ENCODE measurements at regions not wholly inside any gene's neighbourhood (a gene's known extent, or its start where the extent isn't known, plus 50 kb on each side); places are given as distances from the start of the nearest gene placed in this dataset.

GRCh38 chr11:69415411-69416142 lies 65.9 kb upstream of the LINC01488 start:
- H3K9me3 Mint-ChIP-seq: no peaks in the 10 kb centered on the region
- intact Hi-C loops (cut with micrococcal nuclease): no loop called here
- peaks cover 33% of the 10 kb centered on the region for H3K27me3 Mint-ChIP-seq
- H3K36me3 Mint-ChIP-seq (ENCODE audit: low read depth): no peaks in the 10 kb centered on the region
- H3K4me3 Mint-ChIP-seq: no peak overlapping the region
- H3K4me1 Mint-ChIP-seq (ENCODE audit: low read depth): peaks cover 22% of the 10 kb centered on the region
- H3K27ac Mint-ChIP-seq: no peak overlapping the region

GRCh38 chr11:69416143-69416515 lies 65.3 kb upstream of the LINC01488 start:
- Mint-ChIP-seq H3K9me3 (no peaks in the 10 kb centered on the region), H3K36me3 (ENCODE audit: low read depth) (no peaks in the 10 kb centered on the region), H3K4me3 (no peak overlapping the region), H3K27ac (no peak overlapping the region), H3K27me3 (peaks cover 33% of the 10 kb centered on the region), H3K4me1 (ENCODE audit: low read depth) (peaks cover 22% of the 10 kb centered on the region)
- intact Hi-C loops (cut with micrococcal nuclease): no loop called here

DNA sequence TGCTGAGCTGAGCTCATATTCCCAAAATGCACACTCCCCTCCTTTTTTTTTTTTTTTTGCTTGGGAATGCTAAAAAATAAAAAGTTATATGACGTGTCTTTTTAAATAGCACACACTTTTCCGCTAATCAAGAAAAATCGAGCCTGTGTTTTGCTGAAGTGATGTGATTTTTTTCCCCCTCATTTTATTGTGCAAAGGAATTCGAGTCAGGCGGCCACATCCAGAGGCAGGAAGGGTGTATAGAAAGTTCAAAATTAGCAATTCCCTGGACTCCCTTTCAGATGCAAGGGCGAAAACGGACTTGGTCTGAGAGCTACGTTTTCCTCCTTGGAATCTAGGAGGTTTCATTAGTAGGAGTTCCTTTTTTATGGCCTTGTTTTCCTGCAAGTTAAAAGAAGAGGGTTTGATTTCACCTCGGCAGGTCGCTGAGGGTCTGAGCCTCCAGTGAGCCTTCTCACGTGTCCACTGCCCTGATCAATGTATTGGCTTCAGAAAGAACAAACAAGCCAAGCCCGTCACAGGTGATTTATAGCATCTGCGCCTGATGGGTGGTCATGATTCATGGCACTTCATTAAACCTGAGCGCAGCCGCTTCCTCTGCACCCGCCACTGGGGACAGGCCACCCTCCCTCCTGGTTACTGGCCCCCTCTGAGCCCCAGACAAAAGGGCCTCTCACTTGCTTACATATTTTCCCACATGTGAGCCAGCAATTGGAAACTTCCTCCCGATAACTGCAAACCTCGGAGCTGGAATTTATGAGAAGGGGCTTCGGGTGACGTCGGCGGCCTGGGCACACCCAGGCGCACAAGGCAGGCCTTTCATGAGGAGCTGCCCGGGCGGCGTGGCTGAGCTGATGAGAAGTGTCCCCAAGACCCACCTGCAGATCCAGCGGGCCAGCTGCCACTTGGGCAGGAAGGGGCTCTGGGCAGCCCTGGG lies 64.4 kb upstream of the LINC01488 start:
- Mint-ChIP-seq H3K27ac (no peak overlapping the region), H3K4me1 (ENCODE audit: low read depth) (peaks cover 22% of the 10 kb centered on the region), H3K36me3 (ENCODE audit: low read depth) (no peaks in the 10 kb centered on the region), H3K9me3 (no peaks in the 10 kb centered on the region), H3K27me3 (peaks cover 35% of the 10 kb centered on the region), H3K4me3 (no peak overlapping the region)
- intact Hi-C loops (cut with micrococcal nuclease): no loop called here

DNA sequence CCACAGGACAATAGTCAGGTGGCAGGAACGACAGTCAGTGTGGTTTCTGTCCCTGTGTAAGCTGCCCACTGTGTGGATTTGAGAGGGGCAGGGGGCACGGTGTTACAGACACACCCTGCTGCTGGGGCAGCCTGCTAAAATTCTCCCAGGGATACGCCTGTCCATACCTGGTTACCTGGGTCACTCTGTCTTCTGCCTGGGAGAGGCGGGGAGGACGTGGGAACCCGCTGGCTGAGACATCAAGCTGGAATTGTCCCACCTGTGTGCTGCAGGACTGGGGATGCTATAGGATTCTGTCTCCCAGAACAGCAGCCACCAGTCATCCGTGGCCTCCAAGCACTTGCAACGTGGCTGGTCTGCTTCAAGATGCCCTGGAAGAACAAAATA lies 63.8 kb upstream of the LINC01488 start:
- H3K27ac Mint-ChIP-seq: no peak overlapping the region
- intact Hi-C loops (cut with micrococcal nuclease): no loop called here
- no peaks in the 10 kb centered on the region for H3K9me3 Mint-ChIP-seq
- H3K36me3 Mint-ChIP-seq (ENCODE audit: low read depth): no peaks in the 10 kb centered on the region
- no peak overlapping the region for H3K4me3 Mint-ChIP-seq
- H3K4me1 Mint-ChIP-seq (ENCODE audit: low read depth): peaks cover 22% of the 10 kb centered on the region
- peaks cover 35% of the 10 kb centered on the region for H3K27me3 Mint-ChIP-seq

DNA sequence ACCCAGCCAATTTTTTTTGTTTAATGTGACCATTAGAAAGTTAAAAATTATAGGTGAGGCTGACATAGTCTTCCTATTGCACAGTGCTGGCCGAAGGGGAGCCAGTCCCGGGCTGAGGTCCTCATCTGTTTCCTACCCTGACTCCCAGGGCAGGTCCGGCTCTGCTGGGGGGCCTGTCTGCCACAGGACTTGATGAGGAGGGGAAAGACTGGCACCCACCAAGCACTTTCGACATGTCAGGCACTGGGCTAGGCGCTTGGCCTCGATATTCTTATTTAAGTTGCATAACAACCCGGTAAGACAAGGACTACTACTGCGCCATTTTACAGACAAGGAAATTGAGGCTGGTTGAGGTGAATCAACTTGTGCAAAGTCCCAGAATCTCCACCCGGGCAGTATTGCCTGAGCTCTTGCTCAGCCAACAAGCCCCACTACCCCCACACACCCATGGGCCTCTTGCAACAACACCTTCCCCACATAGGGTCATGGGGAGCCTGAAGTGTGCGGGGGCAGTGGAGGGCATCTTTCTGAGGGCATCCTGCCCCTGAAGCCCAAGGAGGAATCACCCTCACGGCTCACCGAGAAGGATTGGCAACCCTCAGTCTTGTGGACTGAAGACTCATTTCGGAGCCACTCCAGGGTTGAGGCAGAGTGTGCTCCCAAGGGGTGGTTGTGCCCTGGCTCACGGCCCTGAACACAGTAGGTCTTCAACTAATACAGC lies 62.7 kb upstream of the LINC01488 start:
- H3K27ac Mint-ChIP-seq: no peak overlapping the region
- no peak overlapping the region for H3K4me3 Mint-ChIP-seq
- intact Hi-C loops (cut with micrococcal nuclease): no loop called here
- no peaks in the 10 kb centered on the region for H3K36me3 Mint-ChIP-seq (ENCODE audit: low read depth)
- peaks cover 35% of the 10 kb centered on the region for H3K27me3 Mint-ChIP-seq
- H3K4me1 Mint-ChIP-seq (ENCODE audit: low read depth): peaks cover 22% of the 10 kb centered on the region
- no peaks in the 10 kb centered on the region for H3K9me3 Mint-ChIP-seq

- Mint-ChIP-seq H3K9me3 (peaks cover 5% of the 10 kb centered on the region), H3K4me1 (ENCODE audit: low read depth) (peaks cover 15% of the 10 kb centered on the region), H3K27me3 (peaks cover 31% of the 10 kb centered on the region), H3K36me3 (ENCODE audit: low read depth) (no peaks in the 10 kb centered on the region), H3K27ac (no peak overlapping the region), H3K4me3 (no peak overlapping the region)
- intact Hi-C loops (cut with micrococcal nuclease): no loop called here
Measured at GRCh38 chr11:69419662-69420395, 61.6 kb upstream of the LINC01488 start.

- Mint-ChIP-seq H3K27ac (no peak overlapping the region), H3K36me3 (ENCODE audit: low read depth) (no peaks in the 10 kb centered on the region), H3K4me1 (ENCODE audit: low read depth) (peaks cover 8% of the 10 kb centered on the region), H3K9me3 (peaks cover 12% of the 10 kb centered on the region), H3K4me3 (no peak overlapping the region), H3K27me3 (peaks cover 15% of the 10 kb centered on the region)
- intact Hi-C loops (cut with micrococcal nuclease): no loop called here
Measured at GRCh38 chr11:69422645-69423044, 58.8 kb upstream of the LINC01488 start.

DNA sequence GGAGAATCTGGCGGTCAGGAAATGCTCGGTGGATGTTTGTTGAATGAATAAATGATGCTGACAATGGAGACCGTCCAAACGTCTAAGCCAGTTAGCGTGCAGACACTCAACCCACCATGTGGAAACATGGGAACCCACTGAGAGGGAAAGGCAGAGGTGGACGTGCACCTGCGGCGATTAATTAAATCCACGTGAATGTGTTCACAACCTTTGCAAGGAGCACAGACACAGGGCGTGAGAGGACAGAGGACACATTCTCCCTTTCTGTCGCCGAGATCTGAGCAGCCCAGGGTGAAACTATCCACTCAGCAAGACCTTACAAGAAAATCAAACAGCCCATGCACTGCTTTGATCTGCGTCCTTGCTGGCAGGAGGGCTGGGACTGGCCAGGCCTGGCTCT lies 58.3 kb upstream of the LINC01488 start:
- Mint-ChIP-seq H3K36me3 (ENCODE audit: low read depth) (no peaks in the 10 kb centered on the region), H3K4me1 (ENCODE audit: low read depth) (peaks cover 8% of the 10 kb centered on the region), H3K9me3 (peaks cover 12% of the 10 kb centered on the region), H3K27ac (no peak overlapping the region), H3K4me3 (no peak overlapping the region), H3K27me3 (peaks cover 13% of the 10 kb centered on the region)
- intact Hi-C loops (cut with micrococcal nuclease): no loop called here

- no peak overlapping the region for H3K27ac Mint-ChIP-seq
- H3K9me3 Mint-ChIP-seq: peaks cover 12% of the 10 kb centered on the region
- H3K36me3 Mint-ChIP-seq (ENCODE audit: low read depth): no peaks in the 10 kb centered on the region
- intact Hi-C loops (cut with micrococcal nuclease): no loop called here
- H3K27me3 Mint-ChIP-seq: peaks cover 13% of the 10 kb centered on the region
- H3K4me3 Mint-ChIP-seq: no peak overlapping the region
- H3K4me1 Mint-ChIP-seq (ENCODE audit: low read depth): peaks cover 8% of the 10 kb centered on the region
Measured at GRCh38 chr11:69423611-69424385, 57.7 kb upstream of the LINC01488 start.

DNA sequence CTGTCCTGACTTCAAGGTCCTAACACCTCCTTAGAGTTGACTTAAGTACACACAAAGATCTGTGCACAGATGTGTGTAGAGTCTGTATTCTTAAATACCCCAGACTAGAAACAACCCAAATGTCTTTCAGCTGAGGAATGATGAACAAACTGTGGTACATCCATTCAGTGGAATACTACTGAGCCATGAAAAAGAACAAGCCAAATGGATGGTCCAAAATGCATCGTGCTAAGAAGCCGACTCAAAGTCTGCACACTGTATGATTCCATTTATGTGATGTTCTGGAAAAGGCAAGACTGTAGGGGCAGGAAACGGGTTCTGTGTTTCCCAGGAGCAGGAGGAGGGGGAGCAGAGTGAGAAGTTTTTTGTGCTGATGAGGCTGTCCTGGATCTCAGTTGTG lies 56.7 kb upstream of the LINC01488 start:
- H3K4me1 Mint-ChIP-seq (ENCODE audit: low read depth): peaks cover 8% of the 10 kb centered on the region
- H3K27ac Mint-ChIP-seq: no peak overlapping the region
- intact Hi-C loops (cut with micrococcal nuclease): no loop called here
- H3K9me3 Mint-ChIP-seq: peaks cover 12% of the 10 kb centered on the region
- no peaks in the 10 kb centered on the region for H3K36me3 Mint-ChIP-seq (ENCODE audit: low read depth)
- no peak overlapping the region for H3K4me3 Mint-ChIP-seq
- H3K27me3 Mint-ChIP-seq: peaks cover 11% of the 10 kb centered on the region

GRCh38 chr11:69425444-69425843 lies 56.0 kb upstream of the LINC01488 start:
- Mint-ChIP-seq H3K27ac (no peak overlapping the region), H3K36me3 (ENCODE audit: low read depth) (no peaks in the 10 kb centered on the region), H3K4me3 (no peak overlapping the region), H3K9me3 (peaks cover 12% of the 10 kb centered on the region), H3K4me1 (ENCODE audit: low read depth) (peaks cover 8% of the 10 kb centered on the region), H3K27me3 (peaks cover 11% of the 10 kb centered on the region)
- intact Hi-C loops (cut with micrococcal nuclease): no loop called here

GRCh38 chr11:69425895-69426544 lies 55.4 kb upstream of the LINC01488 start:
- Mint-ChIP-seq H3K27me3 (peaks cover 11% of the 10 kb centered on the region), H3K4me1 (ENCODE audit: low read depth) (peaks cover 8% of the 10 kb centered on the region), H3K4me3 (no peak overlapping the region), H3K27ac (no peak overlapping the region), H3K9me3 (peaks cover 12% of the 10 kb centered on the region), H3K36me3 (ENCODE audit: low read depth) (no peaks in the 10 kb centered on the region)
- intact Hi-C loops (cut with micrococcal nuclease): no loop called here
